ENCODE measurements at regions not wholly inside any gene's neighbourhood (a gene's known extent, or its start where the extent isn't known, plus 50 kb on each side); places are given as distances from the start of the nearest gene placed in this dataset.

DNA sequence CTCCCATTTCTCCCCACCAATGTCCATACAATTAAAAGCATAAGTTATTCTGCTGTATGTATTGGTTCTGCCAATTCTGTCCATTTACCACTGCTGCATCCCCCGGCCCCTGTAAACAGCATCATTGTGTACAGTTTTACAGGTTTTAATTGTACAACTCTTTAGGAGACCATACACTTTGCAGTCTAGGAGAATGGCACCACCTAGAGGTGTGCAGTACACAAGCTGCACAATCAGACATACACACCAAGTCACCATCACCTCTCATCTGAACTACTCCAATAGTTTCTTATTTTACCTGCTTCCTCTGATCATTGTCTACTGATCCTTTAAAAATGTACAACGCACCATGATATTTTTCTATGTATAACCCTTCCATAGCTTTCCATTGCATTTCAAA, 855.9 kb upstream of the KLHL1 start:
- POLR2A ChIA-PET: no interaction called here
- TF ChIP-seq ZNF174 (tag by site-specific recombination; IDR thresholded peaks at IDR 0.05): no peak
- no peak for TF ChIP-seq ZBTB17 (tag by site-specific recombination; IDR thresholded peaks at IDR 0.05)
- TF ChIP-seq KLF16 (tag by site-specific recombination; IDR thresholded peaks at IDR 0.05): no peak
- TF ChIP-seq, protein P1, sequence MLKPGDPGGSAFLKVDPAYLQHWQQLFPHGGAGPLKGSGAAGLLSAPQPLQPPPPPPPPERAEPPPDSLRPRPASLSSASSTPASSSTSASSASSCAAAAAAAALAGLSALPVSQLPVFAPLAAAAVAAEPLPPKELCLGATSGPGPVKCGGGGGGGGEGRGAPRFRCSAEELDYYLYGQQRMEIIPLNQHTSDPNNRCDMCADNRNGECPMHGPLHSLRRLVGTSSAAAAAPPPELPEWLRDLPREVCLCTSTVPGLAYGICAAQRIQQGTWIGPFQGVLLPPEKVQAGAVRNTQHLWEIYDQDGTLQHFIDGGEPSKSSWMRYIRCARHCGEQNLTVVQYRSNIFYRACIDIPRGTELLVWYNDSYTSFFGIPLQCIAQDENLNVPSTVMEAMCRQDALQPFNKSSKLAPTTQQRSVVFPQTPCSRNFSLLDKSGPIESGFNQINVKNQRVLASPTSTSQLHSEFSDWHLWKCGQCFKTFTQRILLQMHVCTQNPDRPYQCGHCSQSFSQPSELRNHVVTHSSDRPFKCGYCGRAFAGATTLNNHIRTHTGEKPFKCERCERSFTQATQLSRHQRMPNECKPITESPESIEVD (tag by site-specific recombination; IDR thresholded peaks at IDR 0.05): no peak
- TF ChIP-seq ZNF114 (tag by site-specific recombination; IDR thresholded peaks at IDR 0.05): no peak
- no peak for TF ChIP-seq ZNF214 (tag by site-specific recombination; IDR thresholded peaks at IDR 0.05; ENCODE audit: borderline replicate concordance)
- TF ChIP-seq, protein P2, sequence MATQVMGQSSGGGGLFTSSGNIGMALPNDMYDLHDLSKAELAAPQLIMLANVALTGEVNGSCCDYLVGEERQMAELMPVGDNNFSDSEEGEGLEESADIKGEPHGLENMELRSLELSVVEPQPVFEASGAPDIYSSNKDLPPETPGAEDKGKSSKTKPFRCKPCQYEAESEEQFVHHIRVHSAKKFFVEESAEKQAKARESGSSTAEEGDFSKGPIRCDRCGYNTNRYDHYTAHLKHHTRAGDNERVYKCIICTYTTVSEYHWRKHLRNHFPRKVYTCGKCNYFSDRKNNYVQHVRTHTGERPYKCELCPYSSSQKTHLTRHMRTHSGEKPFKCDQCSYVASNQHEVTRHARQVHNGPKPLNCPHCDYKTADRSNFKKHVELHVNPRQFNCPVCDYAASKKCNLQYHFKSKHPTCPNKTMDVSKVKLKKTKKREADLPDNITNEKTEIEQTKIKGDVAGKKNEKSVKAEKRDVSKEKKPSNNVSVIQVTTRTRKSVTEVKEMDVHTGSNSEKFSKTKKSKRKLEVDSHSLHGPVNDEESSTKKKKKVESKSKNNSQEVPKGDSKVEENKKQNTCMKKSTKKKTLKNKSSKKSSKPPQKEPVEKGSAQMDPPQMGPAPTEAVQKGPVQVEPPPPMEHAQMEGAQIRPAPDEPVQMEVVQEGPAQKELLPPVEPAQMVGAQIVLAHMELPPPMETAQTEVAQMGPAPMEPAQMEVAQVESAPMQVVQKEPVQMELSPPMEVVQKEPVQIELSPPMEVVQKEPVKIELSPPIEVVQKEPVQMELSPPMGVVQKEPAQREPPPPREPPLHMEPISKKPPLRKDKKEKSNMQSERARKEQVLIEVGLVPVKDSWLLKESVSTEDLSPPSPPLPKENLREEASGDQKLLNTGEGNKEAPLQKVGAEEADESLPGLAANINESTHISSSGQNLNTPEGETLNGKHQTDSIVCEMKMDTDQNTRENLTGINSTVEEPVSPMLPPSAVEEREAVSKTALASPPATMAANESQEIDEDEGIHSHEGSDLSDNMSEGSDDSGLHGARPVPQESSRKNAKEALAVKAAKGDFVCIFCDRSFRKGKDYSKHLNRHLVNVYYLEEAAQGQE (tag by site-specific recombination; IDR thresholded peaks at IDR 0.05): no peak
- TF ChIP-seq, protein P3, sequence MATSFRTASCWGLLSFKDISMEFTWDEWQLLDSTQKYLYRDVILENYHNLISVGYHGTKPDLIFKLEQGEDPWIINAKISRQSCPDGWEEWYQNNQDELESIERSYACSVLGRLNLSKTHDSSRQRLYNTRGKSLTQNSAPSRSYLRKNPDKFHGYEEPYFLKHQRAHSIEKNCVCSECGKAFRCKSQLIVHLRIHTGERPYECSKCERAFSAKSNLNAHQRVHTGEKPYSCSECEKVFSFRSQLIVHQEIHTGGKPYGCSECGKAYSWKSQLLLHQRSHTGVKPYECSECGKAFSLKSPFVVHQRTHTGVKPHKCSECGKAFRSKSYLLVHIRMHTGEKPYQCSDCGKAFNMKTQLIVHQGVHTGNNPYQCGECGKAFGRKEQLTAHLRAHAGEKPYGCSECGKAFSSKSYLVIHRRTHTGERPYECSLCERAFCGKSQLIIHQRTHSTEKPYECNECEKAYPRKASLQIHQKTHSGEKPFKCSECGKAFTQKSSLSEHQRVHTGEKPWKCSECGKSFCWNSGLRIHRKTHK (tag by site-specific recombination; IDR thresholded peaks at IDR 0.05): no peak
- TF ChIP-seq, protein P4, sequence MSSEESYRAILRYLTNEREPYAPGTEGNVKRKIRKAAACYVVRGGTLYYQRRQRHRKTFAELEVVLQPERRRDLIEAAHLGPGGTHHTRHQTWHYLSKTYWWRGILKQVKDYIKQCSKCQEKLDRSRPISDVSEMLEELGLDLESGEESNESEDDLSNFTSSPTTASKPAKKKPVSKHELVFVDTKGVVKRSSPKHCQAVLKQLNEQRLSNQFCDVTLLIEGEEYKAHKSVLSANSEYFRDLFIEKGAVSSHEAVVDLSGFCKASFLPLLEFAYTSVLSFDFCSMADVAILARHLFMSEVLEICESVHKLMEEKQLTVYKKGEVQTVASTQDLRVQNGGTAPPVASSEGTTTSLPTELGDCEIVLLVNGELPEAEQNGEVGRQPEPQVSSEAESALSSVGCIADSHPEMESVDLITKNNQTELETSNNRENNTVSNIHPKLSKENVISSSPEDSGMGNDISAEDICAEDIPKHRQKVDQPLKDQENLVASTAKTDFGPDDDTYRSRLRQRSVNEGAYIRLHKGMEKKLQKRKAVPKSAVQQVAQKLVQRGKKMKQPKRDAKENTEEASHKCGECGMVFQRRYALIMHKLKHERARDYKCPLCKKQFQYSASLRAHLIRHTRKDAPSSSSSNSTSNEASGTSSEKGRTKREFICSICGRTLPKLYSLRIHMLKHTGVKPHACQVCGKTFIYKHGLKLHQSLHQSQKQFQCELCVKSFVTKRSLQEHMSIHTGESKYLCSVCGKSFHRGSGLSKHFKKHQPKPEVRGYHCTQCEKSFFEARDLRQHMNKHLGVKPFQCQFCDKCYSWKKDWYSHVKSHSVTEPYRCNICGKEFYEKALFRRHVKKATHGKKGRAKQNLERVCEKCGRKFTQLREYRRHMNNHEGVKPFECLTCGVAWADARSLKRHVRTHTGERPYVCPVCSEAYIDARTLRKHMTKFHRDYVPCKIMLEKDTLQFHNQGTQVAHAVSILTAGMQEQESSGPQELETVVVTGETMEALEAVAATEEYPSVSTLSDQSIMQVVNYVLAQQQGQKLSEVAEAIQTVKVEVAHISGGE (tag by site-specific recombination; conservative IDR thresholded peaks at IDR 0.05; ENCODE audit: low read depth): no peak
- TF ChIP-seq TRIM28 (IDR thresholded peaks at IDR 0.05; ENCODE audit: borderline replicate concordance, low read length): no peak
- TF ChIP-seq, protein P5, sequence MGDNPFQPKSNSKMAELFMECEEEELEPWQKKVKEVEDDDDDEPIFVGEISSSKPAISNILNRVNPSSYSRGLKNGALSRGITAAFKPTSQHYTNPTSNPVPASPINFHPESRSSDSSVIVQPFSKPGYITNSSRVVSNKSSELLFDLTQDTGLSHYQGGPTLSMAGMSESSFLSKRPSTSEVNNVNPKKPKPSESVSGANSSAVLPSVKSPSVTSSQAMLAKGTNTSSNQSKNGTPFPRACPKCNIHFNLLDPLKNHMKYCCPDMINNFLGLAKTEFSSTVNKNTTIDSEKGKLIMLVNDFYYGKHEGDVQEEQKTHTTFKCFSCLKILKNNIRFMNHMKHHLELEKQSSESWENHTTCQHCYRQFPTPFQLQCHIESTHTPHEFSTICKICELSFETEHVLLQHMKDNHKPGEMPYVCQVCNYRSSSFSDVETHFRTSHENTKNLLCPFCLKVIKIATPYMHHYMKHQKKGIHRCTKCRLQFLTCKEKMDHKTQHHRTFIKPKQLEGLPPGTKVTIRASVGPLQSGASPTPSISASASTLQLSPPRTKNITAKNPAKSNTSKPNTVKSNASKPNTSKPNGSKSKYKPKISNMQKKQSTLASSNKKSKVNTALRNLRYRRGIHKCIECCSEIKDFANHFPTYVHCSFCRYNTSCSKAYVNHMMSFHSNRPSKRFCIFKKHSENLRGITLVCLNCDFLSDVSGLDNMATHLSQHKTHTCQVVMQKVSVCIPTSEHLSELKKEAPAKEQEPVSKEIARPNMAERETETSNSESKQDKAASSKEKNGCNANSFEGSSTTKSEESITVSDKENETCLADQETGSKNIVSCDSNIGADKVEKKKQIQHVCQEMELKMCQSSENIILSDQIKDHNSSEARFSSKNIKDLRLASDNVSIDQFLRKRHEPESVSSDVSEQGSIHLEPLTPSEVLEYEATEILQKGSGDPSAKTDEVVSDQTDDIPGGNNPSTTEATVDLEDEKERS (tag by site-specific recombination; IDR thresholded peaks at IDR 0.05): no peak
- TF ChIP-seq GLIS2 (tag by site-specific recombination; IDR thresholded peaks at IDR 0.05): no peak
- TF ChIP-seq BCL11B (tag by site-specific recombination; IDR thresholded peaks at IDR 0.05; ENCODE audit: low read depth): no peak
- TF ChIP-seq ZNF19 (tag by site-specific recombination; IDR thresholded peaks at IDR 0.05; ENCODE audit: low read depth): no peak
- TF ChIP-seq, protein P6, sequence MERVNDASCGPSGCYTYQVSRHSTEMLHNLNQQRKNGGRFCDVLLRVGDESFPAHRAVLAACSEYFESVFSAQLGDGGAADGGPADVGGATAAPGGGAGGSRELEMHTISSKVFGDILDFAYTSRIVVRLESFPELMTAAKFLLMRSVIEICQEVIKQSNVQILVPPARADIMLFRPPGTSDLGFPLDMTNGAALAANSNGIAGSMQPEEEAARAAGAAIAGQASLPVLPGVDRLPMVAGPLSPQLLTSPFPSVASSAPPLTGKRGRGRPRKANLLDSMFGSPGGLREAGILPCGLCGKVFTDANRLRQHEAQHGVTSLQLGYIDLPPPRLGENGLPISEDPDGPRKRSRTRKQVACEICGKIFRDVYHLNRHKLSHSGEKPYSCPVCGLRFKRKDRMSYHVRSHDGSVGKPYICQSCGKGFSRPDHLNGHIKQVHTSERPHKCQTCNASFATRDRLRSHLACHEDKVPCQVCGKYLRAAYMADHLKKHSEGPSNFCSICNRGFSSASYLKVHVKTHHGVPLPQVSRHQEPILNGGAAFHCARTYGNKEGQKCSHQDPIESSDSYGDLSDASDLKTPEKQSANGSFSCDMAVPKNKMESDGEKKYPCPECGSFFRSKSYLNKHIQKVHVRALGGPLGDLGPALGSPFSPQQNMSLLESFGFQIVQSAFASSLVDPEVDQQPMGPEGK (tag by site-specific recombination; IDR thresholded peaks at IDR 0.05): no peak
- no peak for TF ChIP-seq ZNF157 (tag by site-specific recombination; IDR thresholded peaks at IDR 0.05)
- no peak for TF ChIP-seq SP7 (tag by site-specific recombination; IDR thresholded peaks at IDR 0.05)
- TF ChIP-seq ZNF670 (tag by site-specific recombination; IDR thresholded peaks at IDR 0.05; ENCODE audit: low read depth): no peak
- TF ChIP-seq ZNF416 (tag by site-specific recombination; IDR thresholded peaks at IDR 0.05): no peak
- no peak for TF ChIP-seq ZNF776 (tag by site-specific recombination; IDR thresholded peaks at IDR 0.05; ENCODE audit: borderline replicate concordance)

More for the DNA sequence above, 855.9 kb upstream of the KLHL1 start:
- no peaks in the 10 kb centered on the region for H3K36me3 ChIP-seq (ENCODE audit: control insufficient read depth in 2 of 2, insufficient read depth in 1 of 2, low read length in 2 of 2)
- no peak overlapping the region for H3K4me3 ChIP-seq (ENCODE audit: low read depth, low read length)
- no peaks in the 10 kb centered on the region for H3K9me3 ChIP-seq (ENCODE audit: control insufficient read depth, insufficient read depth, low read depth, low read length)
- H3K4me1 ChIP-seq (ENCODE audit: control insufficient read depth, insufficient read depth, low read length): no peaks in the 10 kb centered on the region
- no peak overlapping the region for H3K27ac ChIP-seq (ENCODE audit: extremely low read depth, low read depth, low read length)
- CTCF ChIA-PET: interaction anchor here (0.6 to 1.4 kb wide), 6 partner anchors 9 to 1333 kb away, joined by 3 to 4 read pairs (median 4); no protein-coding TSS in a partner anchor

Data from HEK293 (cell line).